Fibroblast of mammary gland (primary cell): ENCODE measurements at regions not wholly inside any gene's neighbourhood (a gene's known extent, or its start where the extent isn't known, plus 50 kb on each side); places are given as distances from the start of the nearest gene placed in this dataset.
A peak's percentile ranks its signal among the peaks of the same experiment; 100 is the strongest.

Experiments used
- DNase-seq: peaks from one replicate; pipeline ENCODE4 v3.0.0-alpha.2; 2010; ENCODE audit warnings: low read depth
- H3K4me3 ChIP-seq: 2 replicates; pipeline ENCODE4 v1.5.1; 2011; ENCODE audit warnings: low read depth, mild to moderate bottlenecking, low read length, moderate library complexity; ENCODE audit not compliant: control insufficient read depth
- CTCF ChIP-seq: conservative IDR thresholded peaks from 2 replicates; pipeline ENCODE4 v1.5.1; 2011; ENCODE audit warnings: low read depth, low read length, inconsistent platforms; ENCODE audit not compliant: control insufficient read depth, insufficient read depth

GRCh38 chr3:72474775-72475174 lies 373.5 kb downstream of the SHQ1 start:
- TF ChIP-seq CTCF, result no peak
- no peak for DNase-seq
- H3K4me3 ChIP-seq, result no peak overlapping the region

GRCh38 chr3:72473156-72473555 lies 375.1 kb downstream of the SHQ1 start:
- no peak for TF ChIP-seq CTCF
- H3K4me3 ChIP-seq, result no peak overlapping the region
- DNase-seq, result no peak

- no peak for TF ChIP-seq CTCF
- no peak overlapping the region for H3K4me3 ChIP-seq
- DNase-seq, result no peak
Observed at GRCh38 chr3:72470904-72471417, 377.3 kb downstream of the SHQ1 start.

GRCh38 chr3:72465853-72466252 lies 382.4 kb downstream of the SHQ1 start:
- H3K4me3 ChIP-seq, result no peak overlapping the region
- DNase-seq, result no peak
- no peak for TF ChIP-seq CTCF

- DNase-seq, result no peak
- H3K4me3 ChIP-seq, result no peak overlapping the region
- TF ChIP-seq CTCF, result no peak
Observed at GRCh38 chr3:72463083-72463482, 385.2 kb downstream of the SHQ1 start.

- TF ChIP-seq CTCF, result no peak
- H3K4me3 ChIP-seq, result no peak overlapping the region
- DNase-seq, result peak; percentile 37
Observed at GRCh38 chr3:72462595-72463011, 385.6 kb downstream of the SHQ1 start.

- no peak for DNase-seq
Observed at GRCh38 chr3:72461787-72462186, 386.5 kb downstream of the SHQ1 start.

More at GRCh38 chr3:72461787-72462186, 386.5 kb downstream of the SHQ1 start:
- no peak overlapping the region for H3K4me3 ChIP-seq
- TF ChIP-seq CTCF, result no peak
